Hematopoietic multipotent progenitor cell treated with erythropoietin and hydrocortisone succinate and interleukin-3 and kit ligand, for 6 days (in vitro differentiated cells): ENCODE measurements at regions not wholly inside any gene's neighbourhood (a gene's known extent, or its start where the extent isn't known, plus 50 kb on each side); places are given as distances from the start of the nearest gene placed in this dataset.

Source experiments
- DNase-seq: peaks from one replicate; pipeline ENCODE4 v3.0.0-alpha.2; 2015

DNA sequence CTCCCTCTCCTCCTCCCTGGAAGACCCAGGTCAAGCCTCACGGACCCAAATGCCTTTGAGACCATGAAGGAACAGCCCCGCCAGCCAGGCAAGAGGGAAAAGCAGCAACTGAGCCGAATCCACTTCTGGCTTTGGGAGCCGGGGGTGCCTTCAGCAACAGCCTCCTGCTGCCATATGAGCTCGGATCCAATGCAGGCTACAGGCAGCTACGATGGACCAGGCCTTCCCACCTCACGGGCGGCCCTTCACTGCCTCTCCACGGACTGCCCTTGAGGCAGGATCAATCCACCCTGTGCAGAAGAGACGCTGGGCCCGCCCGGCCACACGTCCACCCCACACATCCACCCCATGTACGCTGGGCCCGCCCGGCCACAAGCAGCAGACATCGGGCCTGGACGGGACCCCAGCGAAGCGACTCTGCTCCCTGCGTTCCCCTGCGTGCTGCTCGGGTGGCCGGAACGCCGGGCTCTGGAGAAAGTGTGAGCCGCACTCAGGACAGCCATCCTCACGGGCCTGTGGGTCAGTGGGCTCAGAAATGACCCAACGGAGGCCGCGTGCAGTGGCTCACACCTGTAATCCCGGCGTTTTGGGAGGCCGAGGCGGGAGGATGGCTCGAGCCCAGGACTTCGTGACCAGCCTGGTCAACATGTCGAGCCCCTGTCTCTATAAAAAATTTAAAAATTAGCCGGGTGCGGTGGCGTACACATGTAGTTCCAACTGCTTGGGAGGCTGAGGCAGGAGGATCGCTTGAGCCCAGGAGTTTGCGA lies 82.0 kb downstream of the FOXL3 start:
- no peak for DNase-seq

DNA sequence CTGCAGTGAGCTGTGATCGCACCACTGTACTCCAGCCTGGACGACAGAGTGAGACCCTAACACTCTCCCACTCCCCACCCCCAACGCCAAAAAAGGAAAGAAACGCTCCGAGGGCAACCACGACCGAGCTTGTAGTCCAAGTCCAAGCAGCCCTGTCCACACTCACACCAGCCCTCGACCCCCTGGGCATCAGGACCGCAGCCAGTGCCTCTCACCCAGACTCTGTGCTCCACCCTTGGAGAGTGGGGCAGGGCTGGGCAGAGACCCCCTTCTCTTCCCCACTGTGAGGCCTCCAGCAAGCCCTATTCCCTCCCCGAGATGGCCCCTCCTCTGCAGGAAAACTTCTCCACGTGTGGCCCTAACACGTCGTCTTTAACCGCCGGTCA lies 82.6 kb downstream of the FOXL3 start:
- DNase-seq: no peak

DNA sequence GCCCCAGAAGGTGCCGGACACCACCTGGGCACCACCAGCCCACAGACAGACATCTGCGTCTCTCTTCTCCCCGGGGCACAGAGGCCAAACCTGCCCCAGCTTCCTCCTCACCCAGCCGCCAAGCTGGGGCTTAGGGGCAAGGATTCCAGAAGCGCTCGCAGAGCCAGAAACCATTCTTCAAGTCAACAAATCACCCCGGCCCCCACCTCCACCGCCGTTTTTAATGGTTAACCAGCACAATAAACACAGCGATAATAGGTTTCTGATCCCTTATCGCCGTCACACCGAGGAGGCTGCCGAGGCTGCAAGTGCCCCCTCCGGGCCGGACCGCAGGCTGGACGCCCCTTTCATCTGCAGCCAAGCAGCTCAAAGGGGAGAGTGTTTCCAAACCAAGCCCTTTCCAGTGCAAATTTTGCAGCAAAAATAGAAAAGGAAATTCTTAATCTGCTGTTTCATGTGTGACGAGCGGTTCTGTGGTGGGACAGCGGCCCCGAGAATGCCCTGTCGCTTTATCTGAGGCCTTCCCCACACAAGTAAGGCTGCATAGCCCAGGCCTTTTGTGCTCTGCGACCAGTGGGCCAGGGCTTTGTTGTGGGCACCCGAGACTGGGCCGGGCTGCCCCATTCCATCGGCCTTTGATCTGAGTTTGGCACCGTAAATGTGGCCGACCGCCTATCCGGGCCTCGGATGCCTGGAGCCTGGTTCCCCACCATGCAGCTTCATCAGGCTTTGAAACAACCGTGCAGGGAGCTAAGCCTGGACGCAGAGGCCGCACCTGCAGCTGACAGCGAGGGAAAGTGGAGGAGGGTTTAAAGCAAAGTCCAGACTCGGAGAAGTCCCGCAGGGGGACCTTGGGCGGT lies 83.2 kb downstream of the FOXL3 start:
- no peak for DNase-seq

DNA sequence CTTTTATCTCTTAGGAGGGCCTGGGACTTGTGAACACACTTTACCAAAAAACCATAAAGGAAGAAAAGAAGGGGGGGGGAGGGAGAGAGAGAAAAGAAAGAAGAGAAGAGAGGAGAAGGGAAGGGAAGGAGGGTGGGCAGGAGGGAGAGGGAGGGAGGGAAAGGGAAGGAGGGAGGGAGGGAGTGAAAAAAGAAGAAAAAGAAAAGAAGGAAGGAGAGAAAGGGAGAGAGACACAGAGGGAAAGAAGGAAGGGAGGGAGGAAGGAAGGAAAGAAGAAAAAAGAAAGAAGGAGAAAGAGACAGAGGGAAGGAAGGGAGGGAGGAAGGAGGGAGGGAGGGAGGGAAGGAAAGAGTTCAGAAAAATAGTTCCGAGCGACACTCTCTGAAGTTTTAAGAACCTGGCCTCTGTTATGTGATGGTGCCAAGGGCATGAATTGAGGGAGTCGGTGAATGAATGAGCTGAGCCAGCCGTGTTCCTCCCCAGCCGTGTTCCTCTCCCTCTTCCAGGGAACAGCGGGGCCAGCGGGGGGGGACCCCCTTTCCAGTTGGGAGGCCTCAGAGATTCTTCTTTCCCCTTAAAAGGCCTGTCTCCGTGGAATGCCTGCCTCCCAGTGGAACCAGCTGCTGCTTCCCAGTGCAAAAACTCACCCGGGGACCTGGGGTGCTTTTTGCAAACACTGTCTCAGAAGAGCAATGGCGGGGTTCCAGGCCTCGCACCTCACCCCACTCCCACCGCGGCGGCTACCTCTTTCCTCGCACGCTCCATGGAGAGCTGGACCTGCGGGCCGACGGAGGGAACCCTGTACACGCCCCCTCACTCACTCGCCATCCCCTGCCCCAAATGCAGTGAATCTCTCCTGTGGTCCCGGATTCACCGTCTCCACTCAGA lies 84.1 kb downstream of the FOXL3 start:
- DNase-seq: no peak

DNA sequence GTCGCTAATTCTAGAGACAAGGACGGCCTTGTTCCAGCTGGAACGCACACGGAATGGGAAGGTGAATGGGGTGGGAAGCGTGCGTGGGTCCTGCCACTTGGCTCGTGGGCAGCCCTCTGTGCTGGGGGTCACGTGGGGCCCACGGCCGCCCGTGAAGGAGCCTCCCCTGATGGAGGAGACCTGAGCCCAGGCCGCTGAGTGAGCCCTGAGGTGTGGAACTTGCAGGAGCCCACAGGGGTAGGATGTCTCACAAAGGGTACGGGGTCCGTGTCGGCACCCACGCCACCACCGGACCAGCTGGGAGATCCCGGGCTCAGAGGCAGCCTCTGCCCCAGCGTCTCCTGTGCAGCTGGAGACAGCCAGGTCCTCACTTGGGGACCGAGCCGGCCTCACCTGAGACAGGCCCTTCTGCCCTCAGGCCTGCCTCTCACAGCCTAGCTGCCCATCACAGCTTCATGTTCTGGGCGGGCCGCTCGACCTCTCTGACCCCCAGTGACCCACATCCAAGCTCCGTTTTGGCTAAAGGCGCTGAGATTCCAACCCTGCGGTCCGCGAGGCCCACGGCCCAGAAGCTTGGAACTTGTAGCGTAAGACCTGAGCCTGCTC lies 84.8 kb downstream of the FOXL3 start:
- no peak for DNase-seq

DNA sequence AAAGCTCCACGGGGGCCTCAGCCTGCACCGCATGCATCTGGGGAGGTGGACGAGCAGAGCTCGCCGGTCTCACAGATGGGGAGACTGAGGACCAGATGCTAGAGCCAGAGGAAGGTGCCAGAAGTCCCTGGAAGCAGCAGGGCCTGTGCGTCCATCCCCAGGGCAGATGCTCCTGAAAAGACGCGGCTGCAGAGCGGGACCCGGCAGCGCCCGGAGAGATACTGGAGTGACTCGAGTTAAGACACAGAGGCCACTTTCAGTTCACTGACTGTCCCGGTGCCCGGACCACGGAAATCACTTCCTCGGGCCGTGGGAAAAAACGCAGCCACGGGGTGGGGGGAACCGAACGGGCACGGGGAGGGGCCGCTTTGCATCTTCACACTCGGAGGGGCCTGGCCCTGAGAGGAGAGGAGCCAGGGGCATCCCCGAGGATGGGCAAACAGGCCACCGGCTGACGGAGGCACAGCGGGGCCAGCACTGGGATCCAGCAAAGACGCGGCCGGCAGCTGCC lies 85.4 kb downstream of the FOXL3 start:
- no peak for DNase-seq

DNA sequence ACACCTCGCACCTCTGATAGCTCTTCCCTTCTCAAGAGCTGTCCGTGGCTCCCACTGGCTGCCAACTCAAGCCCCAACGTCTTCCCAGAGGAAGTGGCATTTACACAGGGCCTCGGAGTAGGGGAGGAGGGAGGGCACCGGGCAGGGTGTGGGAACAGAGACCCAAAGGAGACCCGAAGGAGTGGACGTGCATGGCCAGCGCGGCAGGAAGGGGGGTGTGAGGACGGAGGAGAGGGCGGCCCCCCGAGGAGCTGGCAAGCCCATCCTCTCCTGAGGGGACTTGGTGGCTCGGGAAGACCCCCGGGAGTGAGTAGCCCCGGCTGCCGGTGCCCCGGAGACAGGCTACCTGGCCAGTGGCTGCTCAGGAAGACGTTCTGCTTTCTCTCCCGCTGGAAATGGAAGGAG lies 85.9 kb downstream of the FOXL3 start:
- DNase-seq: no peak

DNA sequence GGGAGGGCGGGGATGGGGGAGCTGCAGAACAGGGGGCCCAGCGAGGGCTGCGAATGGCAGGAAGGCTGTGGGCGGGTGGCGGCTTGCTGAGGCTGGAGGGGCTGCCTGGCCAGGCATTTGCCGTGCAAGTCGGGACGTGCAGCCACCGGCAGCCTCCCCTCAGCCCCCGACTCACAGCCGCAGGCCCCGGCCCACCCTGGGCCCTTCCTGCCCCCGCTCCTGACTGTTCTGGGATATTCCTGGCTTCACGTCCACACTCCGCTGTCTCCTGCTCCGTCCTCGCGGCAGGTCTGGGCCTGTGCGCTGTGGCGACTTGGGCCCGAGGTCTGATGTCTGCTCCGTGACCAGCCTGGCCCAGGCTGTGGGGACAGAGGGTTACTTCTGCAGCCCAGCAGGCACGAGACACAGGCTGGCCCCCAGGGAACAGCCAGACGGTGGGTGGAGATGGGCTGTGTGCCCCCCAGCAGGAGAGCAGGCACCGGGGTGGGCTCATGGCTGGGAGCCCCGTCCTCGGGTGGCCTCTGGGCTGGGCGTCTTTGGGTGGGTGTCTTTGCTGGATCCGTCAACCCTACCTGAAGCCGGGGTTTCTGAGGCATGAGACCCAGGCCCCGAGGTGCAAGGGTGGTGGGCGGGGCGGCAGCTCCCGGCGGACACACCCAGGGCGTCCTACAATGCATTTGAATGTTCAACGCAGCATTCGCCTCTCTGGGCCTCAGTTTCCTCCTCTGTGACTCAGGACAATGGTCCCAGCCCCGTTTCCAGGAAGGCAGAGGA lies 86.5 kb downstream of the FOXL3 start:
- no peak for DNase-seq

DNA sequence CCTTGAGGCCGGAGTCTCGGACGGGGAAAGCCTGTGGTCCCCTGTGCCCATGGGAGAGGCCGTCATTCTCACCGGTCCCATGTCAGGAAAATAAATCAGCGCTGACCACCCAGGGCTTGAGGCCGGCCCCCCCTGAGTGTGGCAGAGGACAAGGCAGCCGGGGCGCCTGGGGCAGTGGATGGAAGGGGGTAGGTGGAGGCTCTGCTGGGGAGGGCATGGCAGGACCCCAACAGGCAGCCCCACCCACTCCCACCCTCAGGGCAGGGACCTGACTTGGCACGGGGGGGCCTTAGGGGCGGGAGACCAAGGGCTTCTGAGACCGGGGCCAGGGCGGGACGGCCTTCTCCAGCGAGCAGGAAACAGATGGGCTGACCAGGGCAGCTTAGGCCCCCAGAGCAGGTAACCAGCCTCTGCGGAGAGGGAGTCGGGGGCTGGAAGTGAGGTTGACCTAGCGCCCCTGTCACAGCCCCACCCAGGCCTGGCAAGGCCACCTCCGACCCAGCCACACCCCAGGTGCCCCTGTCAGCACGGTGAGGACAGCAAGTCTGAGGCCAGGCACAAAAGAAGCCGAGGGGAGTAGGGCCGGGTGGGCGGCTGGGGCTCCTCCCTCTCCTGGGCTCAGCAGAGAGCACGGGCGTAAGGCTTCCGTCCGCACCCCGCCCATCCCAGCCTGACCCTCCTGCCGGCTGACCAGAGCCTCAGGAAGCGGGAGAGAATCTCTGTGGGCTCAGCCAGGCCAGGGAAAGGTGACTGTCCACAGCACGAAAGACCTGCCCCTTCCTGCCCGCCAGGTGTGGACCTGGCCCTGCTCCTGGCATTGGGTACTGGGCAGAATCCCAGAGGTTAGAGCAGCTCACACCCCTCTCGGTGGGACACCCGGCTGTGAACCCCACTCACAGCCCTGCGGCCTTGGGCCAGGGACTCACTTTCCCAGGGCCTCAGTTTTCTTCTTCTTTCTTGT lies 87.4 kb downstream of the FOXL3 start:
- no peak for DNase-seq

DNA sequence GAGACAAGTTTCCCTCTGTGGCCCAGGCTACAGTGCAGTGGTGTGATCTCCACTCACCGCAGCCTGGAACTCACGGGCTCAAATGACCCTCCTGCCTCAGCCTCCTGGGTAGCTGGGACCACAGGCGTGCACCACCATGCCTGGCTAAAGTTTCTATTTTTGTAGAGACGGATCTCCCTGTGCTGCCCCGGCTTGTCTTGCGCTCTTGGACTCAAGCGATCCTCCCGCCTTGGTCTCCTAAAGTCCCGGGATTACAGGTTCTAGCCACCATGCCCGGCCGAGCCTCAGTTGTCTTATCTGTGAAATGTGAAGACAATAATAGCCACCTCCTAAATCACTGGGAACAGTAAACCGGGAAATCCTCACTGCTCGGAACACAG lies 88.1 kb downstream of the FOXL3 start:
- DNase-seq: no peak

DNA sequence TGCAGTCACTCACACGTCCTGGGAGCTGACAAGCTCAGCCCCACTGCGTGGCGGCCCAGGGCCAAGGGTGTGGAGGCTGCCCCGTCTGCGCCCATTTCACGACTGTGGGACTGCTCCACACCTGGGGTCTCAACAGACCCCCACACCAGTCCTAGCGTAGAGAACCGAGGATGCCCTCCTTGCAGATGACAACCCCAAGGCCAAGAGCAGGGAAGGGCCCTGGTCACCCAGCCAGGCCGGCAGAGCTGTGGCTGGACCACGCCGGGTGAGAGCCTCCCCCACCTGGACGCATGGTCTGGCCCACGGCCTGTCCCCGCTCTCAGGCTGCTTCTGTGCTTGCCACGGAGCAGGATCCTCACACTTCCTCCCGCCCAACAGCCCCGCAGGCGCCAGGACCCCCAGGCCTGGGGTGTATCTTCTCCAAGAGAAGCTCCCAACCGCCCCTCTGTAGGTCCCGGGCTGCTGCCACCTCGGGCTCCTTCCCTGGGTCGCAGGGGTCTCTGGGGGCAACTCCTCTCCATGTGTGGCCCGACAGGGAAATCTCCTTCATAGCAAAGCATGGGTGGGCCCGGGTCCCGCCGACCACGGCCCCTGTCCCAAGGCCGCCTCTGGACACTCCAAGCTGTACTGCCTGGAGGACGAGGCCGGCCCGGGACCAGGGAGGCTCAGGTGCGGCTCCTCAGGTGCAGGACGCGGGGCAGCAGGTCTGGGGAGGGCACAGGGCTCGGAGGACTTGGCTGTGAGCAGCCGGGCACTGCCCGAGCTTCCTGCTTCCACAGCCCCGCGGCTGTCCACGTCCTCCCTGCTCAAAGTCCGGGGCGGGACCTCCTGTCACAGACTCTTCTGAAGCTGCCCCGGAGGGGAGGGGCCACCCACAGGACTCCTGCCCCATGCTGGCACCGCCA lies 88.8 kb downstream of the FOXL3 start:
- DNase-seq: no peak

DNA sequence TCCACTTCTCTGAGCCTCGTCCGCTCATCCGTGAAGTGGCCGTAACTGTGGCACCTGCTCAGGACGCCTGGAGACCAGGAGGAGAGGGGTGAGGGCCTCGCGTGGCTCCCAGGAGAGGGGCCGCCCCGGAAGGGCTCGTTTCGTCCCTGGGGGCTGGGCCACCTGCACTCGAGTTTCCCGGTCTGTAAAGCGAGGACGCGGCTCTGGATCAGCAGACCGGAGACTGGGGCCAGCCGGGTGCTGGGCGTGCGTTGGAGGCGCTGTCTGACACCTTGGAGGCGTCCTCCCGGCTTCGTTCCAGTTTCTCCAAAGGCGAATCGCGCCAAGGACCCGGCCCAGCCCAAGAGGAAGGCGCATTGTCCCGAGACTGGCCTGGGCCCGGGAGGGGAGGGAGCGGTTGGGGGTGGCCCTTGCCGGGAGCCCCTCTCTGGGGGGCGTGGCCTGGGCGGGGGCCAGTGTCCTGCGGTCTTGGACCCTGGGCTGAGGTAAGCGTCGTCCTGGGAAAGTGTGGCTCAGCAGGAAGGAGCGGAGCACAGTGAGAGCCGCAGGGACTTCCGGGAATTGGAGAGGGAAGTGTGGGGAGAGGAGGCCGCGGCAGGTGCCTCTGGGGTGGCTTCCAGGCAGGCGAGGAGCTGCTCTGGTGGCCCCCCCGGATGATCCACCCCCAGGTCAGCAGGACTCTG lies 89.6 kb downstream of the FOXL3 start:
- DNase-seq: no peak

DNA sequence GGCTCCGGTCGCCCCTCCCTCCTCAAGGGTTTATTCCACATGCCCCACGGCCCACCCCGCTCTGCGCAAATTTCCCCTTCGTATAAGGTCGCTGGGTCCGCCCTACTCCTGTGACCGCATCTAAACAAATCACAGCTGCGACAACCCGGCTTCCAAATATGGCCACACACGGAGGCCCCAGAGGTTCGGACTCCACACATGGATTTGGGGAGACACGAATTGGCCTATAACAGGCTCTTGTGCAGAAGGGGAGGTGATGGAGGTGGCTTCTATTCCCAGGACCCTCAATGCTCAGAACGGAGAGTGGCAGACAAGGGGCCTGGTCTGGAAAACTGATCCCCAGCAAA lies 90.1 kb downstream of the FOXL3 start:
- no peak for DNase-seq

DNA sequence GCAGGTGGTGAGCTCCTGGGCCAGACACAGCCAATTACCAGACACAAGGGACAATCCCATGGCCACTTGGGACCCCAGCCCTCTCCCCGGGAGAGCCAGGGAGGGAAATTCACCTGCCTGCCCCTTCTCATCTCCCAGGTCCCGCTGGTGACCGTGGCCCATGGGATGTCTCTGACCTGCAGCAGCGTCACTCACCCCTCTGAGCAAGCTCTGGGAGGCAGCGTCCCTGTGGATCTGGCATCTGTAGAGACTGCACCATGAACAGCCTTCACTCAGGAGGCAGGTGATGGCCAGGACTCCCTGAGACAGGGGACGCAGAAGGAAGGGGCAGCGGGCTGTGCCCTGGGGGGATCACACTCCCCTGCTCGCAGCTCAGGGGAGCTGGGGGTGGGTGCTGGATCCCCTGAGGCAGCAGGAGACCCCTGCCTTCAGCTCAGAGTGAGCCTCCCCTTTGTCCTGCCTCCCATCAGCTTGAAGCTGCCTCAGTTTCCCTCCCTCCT lies 90.8 kb downstream of the FOXL3 start:
- DNase-seq: no peak

DNA sequence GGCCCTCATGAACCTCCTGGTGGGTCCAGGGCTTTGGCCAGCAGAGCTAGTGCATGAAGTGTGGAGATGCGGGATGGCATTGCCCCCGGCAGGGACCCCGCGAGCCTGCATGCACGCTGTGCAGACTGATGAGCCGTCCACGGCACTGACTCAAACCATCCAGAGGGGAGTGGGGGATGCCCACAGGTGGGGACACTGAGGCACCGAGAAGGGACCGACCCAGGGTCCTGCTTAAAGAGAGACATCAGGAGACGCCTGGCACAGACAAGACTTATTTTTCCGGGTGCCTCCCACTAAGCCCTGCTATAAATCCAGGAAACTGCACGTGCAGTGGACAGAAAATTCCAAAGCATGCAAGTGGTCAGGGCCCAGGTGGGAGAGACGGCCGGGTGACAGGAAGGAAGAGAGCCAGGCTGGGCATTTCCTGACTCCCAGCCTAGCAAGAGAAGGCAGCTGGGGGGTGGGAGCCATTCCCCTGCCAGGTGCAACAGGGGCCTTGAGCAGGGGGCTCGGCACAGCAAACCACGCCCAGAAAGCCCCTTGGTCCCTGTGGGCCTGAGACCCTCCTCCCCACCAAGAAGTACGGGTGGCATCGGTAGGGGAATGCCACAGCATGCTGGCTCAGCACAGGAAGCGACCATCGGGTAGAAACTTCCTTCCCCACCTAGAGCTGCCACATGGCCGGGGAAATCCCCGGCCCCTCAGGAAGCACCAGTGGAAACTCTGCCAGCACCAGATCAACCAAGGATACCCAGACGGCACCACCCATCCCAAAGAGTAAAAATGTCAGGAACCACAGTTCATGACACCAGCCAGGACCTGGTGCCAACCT lies 91.5 kb downstream of the FOXL3 start:
- no peak for DNase-seq

DNA sequence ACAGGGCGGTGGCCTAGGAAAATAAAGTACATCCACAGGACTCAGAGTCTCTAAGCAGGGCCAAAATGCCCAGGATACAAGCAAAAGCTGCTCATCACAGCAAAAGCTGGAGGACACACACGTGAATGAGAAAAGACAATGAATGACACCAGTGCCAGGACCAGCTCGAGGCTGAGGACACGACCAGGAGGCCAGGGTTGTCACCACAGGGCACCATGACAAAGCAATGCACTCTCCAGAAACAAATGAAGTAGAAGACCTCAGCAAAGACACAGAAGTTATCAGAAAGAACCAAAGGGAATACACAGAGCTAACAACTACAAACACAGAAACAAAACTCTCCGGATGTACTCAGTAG lies 92.1 kb downstream of the FOXL3 start:
- DNase-seq: no peak

DNA sequence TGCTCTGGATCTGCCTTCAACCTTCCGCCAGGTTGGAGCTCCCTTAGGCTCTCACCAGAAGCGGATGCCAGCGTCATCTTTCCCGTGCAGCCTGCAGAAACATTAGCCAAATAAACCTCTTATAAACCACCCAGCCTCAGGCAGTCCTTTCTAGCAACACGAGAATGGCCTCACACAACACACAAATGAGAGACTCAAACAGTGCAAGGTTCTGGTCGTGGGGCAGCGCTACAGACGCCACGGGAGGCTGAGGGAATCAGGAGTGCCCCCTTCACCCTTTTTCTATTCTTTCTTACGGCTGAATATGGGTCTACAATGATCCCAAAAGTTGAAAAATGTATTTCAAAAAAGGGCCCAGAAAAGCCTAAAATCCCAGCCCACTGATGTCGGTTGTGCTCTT lies 96.4 kb downstream of the FOXL3 start:
- DNase-seq: no peak
